ENCODE measurements at regions not wholly inside any gene's neighbourhood (a gene's known extent, or its start where the extent isn't known, plus 50 kb on each side); places are given as distances from the start of the nearest gene placed in this dataset.

DNA sequence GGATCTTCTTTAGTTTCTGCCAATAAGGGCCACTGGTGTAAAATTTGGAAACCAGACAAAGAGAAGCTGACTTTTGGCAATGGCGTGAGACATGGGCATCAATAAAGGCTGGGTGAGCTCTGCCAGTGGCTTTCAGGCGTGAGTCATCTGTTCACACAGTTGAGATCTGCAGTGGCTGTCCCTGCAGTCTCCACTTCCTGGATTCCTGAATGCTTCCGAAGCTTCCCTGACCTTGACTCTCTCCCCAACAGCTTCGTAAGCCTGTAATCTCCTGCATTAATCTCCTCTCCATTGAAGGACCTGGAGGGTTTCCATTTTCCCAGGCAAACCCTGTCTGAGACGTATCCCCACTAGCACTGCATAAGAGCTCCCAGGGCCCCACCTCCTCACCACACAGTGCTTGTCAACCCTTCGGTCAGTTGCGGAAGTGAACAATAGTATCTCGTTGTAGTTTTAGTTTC is 574.7 kb downstream of the TBC1D22A start:
- H3K27me3 ChIP-seq (ENCODE audit: control insufficient read depth in 1 of 2, insufficient read depth in 2 of 2, low read length in 2 of 2): no peaks in the 10 kb centered on the region
- no peak overlapping the region for H3K27ac ChIP-seq (ENCODE audit: low read length)
- no peaks in the 10 kb centered on the region for H3K4me1 ChIP-seq (ENCODE audit: control insufficient read depth, insufficient read depth, low read length)
- H3K36me3 ChIP-seq (ENCODE audit: control insufficient read depth in 2 of 2, insufficient read depth in 2 of 2, low read length in 2 of 2): no peaks in the 10 kb centered on the region
- H3K4me3 ChIP-seq (ENCODE audit: low read length in 2 of 2): no peak overlapping the region
- peaks cover 0 to 8% of the 10 kb centered on the region in 2 donors for H3K9me3 ChIP-seq (ENCODE audit: control insufficient read depth in 2 of 2, low read length in 2 of 2)
- no peak overlapping the region for H3K9ac ChIP-seq (ENCODE audit: low read length in 2 of 2)

DNA sequence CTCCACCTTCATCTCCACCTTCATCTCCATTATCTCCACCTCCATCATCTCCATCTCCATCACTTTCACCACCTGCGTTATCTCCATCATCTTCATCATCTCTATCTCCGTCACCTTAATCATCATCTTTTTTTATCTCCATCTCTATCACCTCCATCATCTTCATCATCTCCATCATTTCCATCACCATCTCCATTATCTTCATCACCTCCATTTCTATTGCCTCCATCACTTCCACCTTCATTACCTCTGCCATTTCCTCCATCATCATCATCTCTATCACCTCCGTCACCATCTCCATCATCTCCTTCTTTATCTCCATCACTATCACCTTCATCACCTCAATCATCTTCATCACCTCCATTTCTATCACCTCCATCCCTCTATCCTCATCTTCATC is 573.5 kb downstream of the TBC1D22A start:
- Histone ChIP-seq H3K27ac (ENCODE audit: low read length) (no peak overlapping the region), H3K4me3 (ENCODE audit: low read length in 2 of 2) (no peak overlapping the region), H3K9ac (ENCODE audit: low read length in 2 of 2) (no peak overlapping the region), H3K36me3 (ENCODE audit: control insufficient read depth in 2 of 2, insufficient read depth in 2 of 2, low read length in 2 of 2) (no peaks in the 10 kb centered on the region), H3K4me1 (ENCODE audit: control insufficient read depth, insufficient read depth, low read length) (no peaks in the 10 kb centered on the region), H3K9me3 (ENCODE audit: control insufficient read depth in 2 of 2, low read length in 2 of 2) (peaks cover 0 to 8% of the 10 kb centered on the region in 2 donors), H3K27me3 (ENCODE audit: control insufficient read depth in 1 of 2, insufficient read depth in 2 of 2, low read length in 2 of 2) (peaks cover 0 to 2% of the 10 kb centered on the region in 2 donors)

DNA sequence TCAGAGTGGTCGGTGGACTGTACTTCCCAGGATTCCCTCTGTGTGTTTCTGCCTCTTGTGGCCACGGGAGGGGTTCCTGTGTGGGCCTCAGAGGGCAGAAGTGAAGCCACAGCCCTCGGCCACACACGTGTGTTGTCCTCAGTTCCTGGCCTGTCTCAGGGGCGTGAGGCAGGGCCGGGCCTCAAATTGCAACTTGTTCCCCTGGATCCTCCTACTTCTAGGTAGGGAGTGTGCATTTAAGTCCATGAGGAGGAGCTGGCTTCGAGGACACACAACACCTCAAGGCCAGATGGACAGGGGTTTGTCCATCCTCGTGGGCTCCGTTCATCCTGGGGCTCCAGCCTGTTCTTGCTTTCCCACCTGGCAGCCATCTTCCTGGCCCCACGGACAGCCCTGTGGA is 573.0 kb downstream of the TBC1D22A start:
- peaks cover 0 to 8% of the 10 kb centered on the region in 2 donors for H3K9me3 ChIP-seq (ENCODE audit: control insufficient read depth in 2 of 2, low read length in 2 of 2)
- no peaks in the 10 kb centered on the region for H3K4me1 ChIP-seq (ENCODE audit: control insufficient read depth, insufficient read depth, low read length)
- no peak overlapping the region for H3K27ac ChIP-seq (ENCODE audit: low read length)
- H3K4me3 ChIP-seq (ENCODE audit: low read length in 2 of 2): no peak overlapping the region
- no peak overlapping the region for H3K9ac ChIP-seq (ENCODE audit: low read length in 2 of 2)
- no peaks in the 10 kb centered on the region for H3K36me3 ChIP-seq (ENCODE audit: control insufficient read depth in 2 of 2, insufficient read depth in 2 of 2, low read length in 2 of 2)
- peaks cover 2 to 3% of the 10 kb centered on the region in 2 donors for H3K27me3 ChIP-seq (ENCODE audit: control insufficient read depth in 1 of 2, insufficient read depth in 2 of 2, low read length in 2 of 2)

DNA sequence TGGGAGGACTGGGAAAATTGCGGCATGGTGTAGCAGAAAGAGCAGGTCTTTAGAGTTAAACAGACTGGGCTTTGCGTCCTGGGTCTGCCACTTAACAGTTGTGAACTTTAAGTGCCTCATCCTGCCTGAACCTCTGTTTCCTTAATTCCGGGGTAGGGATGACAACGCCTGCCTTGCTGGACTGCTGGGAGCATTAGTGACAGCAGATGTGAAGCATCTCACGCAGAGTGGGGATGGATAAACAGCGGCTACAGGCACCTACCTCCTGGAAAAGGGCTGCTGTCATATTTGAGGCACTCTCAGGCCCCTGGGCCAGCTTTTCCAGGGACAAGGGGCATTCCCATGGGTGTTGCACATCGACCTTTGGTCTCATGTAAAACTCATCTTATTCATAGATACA is 572.2 kb downstream of the TBC1D22A start:
- H3K4me1 ChIP-seq (ENCODE audit: control insufficient read depth, insufficient read depth, low read length): no peaks in the 10 kb centered on the region
- H3K27me3 ChIP-seq (ENCODE audit: control insufficient read depth in 1 of 2, insufficient read depth in 2 of 2, low read length in 2 of 2): peaks cover 2 to 8% of the 10 kb centered on the region in 2 donors
- H3K4me3 ChIP-seq (ENCODE audit: low read length in 2 of 2): no peak overlapping the region
- H3K27ac ChIP-seq (ENCODE audit: low read length): no peak overlapping the region
- H3K9ac ChIP-seq (ENCODE audit: low read length in 2 of 2): no peak overlapping the region
- no peaks in the 10 kb centered on the region for H3K36me3 ChIP-seq (ENCODE audit: control insufficient read depth in 2 of 2, insufficient read depth in 2 of 2, low read length in 2 of 2)
- peaks cover 0 to 8% of the 10 kb centered on the region in 2 donors for H3K9me3 ChIP-seq (ENCODE audit: control insufficient read depth in 2 of 2, low read length in 2 of 2)

DNA sequence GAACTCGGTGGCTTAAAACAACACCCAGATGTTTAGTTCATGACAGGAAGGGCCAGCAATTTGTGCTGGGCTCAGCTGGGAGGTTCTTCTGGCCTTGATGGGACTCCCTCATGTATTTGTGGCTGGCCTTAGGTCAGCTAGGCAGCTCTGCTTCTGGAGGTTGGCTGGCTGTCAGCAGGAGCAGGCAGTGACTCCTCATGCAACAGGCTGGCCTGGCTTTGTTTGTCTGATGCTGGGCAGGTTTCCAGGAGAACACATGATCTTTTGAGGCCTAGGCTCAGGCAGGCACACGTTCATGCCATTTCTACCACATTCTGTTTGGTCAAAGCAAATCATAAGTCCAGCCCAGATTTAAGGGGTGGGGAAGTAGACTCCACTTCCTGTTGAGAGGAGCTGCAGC is 571.2 kb downstream of the TBC1D22A start:
- H3K36me3 ChIP-seq (ENCODE audit: control insufficient read depth in 2 of 2, insufficient read depth in 2 of 2, low read length in 2 of 2): no peaks in the 10 kb centered on the region
- no peak overlapping the region for H3K9ac ChIP-seq (ENCODE audit: low read length in 2 of 2)
- no peak overlapping the region for H3K4me3 ChIP-seq (ENCODE audit: low read length in 2 of 2)
- peaks cover 2 to 8% of the 10 kb centered on the region in 2 donors for H3K27me3 ChIP-seq (ENCODE audit: control insufficient read depth in 1 of 2, insufficient read depth in 2 of 2, low read length in 2 of 2)
- H3K4me1 ChIP-seq (ENCODE audit: control insufficient read depth, insufficient read depth, low read length): no peaks in the 10 kb centered on the region
- peaks cover 0 to 8% of the 10 kb centered on the region in 2 donors for H3K9me3 ChIP-seq (ENCODE audit: control insufficient read depth in 2 of 2, low read length in 2 of 2)
- no peak overlapping the region for H3K27ac ChIP-seq (ENCODE audit: low read length)

DNA sequence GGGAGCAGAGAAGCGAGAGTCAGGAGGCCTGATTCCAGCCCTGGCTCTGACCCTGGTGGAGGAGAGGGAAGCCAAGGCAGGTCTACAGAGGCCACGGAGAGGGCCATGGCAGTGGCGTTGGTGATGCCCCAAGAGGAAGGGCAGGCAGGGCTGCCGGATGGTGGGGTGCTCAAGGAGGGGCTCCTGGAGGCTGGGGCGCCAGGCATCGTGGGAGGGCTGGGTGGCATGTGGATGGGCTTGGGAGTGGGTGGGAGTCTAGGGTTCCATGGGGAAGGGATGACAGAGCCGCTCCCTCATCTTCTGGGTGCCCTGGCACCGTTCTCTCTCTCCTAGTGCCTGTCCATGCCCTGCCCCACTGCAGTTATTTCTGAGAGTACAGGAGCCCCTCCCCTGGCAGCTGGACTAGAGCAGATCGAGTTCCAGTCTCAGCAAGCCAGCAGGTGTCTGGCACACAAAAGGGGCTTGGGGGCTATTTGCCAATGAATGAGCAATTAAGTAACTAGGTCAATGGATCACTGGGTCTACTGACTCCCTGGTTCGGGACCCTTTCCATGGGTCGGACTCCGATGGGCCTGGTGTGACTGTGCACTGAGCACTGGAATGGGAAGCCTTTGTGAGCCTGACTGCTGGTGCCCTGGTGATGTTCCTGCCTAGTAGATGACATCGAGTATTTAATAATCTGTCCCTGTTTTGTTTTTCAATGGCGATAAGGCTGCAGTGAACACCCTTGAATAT is 570.0 kb downstream of the TBC1D22A start:
- Histone ChIP-seq H3K9ac (ENCODE audit: low read length in 2 of 2) (no peak overlapping the region), H3K27ac (ENCODE audit: low read length) (no peak overlapping the region), H3K4me3 (ENCODE audit: low read length in 2 of 2) (no peak overlapping the region), H3K4me1 (ENCODE audit: control insufficient read depth, insufficient read depth, low read length) (no peaks in the 10 kb centered on the region), H3K27me3 (ENCODE audit: control insufficient read depth in 1 of 2, insufficient read depth in 2 of 2, low read length in 2 of 2) (peaks cover 2 to 8% of the 10 kb centered on the region in 2 donors), H3K36me3 (ENCODE audit: control insufficient read depth in 2 of 2, insufficient read depth in 2 of 2, low read length in 2 of 2) (no peaks in the 10 kb centered on the region), H3K9me3 (ENCODE audit: control insufficient read depth in 2 of 2, low read length in 2 of 2) (peaks cover 0 to 10% of the 10 kb centered on the region in 2 donors)

DNA sequence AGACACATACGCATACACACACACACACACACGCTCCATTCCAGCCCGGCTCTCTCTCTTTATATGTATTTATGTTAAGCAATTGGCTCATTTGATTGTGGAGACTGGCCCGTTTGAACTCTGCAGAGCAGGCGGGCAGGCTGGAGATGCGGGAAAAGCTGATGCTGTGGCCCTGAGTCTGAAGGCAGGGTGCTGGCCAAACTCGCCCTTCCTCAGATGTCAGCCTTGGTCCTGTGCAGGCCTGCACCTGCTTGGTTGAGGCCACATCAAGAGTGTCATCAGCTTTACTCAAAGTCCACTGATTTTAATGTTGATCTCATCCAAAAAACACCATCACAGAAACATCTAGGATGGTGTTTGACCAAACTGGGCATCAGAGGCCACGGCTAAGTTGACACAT is 569.3 kb downstream of the TBC1D22A start:
- Histone ChIP-seq H3K4me1 (ENCODE audit: control insufficient read depth, insufficient read depth, low read length) (no peaks in the 10 kb centered on the region), H3K9ac (ENCODE audit: low read length in 2 of 2) (no peak overlapping the region), H3K9me3 (ENCODE audit: control insufficient read depth in 2 of 2, low read length in 2 of 2) (peaks cover 0 to 11% of the 10 kb centered on the region in 2 donors), H3K27ac (ENCODE audit: low read length) (no peak overlapping the region), H3K4me3 (ENCODE audit: low read length in 2 of 2) (no peak overlapping the region), H3K36me3 (ENCODE audit: control insufficient read depth in 2 of 2, insufficient read depth in 2 of 2, low read length in 2 of 2) (no peaks in the 10 kb centered on the region), H3K27me3 (ENCODE audit: control insufficient read depth in 1 of 2, insufficient read depth in 2 of 2, low read length in 2 of 2) (peaks cover 2 to 8% of the 10 kb centered on the region in 2 donors)

DNA sequence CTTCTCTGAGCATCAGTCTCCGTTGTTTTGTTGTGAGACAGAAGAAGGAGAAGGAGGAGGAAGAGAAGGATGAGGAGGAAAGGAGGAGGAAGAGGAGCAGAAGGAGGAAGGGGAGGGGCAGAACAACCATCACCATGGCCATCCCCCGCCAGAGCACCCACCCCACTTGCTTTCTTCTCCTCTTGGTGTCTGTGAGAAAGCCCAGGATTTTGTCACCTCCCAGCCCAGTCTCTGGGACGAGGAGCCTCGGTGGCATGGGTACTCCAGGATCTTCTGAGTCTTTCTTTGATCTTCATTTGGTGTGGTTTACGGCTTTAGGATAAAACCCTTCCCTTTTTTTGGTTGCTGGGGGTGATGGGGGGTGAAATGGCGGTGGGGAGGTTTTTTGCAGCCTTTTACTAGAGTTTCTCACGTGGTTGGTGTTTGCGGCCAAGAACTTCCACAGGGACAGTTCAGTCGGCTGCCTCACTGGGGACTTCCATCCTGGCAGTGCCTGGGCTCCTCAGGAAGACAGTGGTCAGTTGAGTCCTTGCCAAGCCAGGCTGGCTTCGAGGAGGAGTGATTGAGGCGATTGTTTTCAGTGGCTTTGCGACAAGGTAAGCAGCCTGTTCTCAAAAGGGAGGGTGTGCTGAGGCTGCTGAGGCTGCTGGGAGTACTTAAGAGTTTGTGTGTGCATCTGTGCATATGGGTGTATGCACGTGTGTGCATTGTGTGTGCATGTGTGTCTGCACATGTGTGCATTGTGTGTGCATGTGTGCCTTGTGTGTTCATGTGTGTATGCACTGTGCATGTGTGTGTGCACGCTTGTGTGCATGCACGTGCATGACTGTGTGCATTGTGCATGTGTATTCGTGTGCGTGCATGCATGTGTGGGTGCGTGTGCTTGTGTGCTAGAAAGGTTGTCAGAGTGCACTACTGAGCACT is 567.5 kb downstream of the TBC1D22A start:
- Histone ChIP-seq H3K9ac (ENCODE audit: low read length in 2 of 2) (no peak overlapping the region), H3K27ac (ENCODE audit: low read length) (no peak overlapping the region), H3K4me3 (ENCODE audit: low read length in 2 of 2) (no peak overlapping the region), H3K36me3 (ENCODE audit: control insufficient read depth in 2 of 2, insufficient read depth in 2 of 2, low read length in 2 of 2) (no peaks in the 10 kb centered on the region), H3K4me1 (ENCODE audit: control insufficient read depth, insufficient read depth, low read length) (no peaks in the 10 kb centered on the region), H3K9me3 (ENCODE audit: control insufficient read depth in 2 of 2, low read length in 2 of 2) (peaks cover 0 to 11% of the 10 kb centered on the region in 2 donors), H3K27me3 (ENCODE audit: control insufficient read depth in 1 of 2, insufficient read depth in 2 of 2, low read length in 2 of 2) (peaks cover 2 to 8% of the 10 kb centered on the region in 2 donors)

DNA sequence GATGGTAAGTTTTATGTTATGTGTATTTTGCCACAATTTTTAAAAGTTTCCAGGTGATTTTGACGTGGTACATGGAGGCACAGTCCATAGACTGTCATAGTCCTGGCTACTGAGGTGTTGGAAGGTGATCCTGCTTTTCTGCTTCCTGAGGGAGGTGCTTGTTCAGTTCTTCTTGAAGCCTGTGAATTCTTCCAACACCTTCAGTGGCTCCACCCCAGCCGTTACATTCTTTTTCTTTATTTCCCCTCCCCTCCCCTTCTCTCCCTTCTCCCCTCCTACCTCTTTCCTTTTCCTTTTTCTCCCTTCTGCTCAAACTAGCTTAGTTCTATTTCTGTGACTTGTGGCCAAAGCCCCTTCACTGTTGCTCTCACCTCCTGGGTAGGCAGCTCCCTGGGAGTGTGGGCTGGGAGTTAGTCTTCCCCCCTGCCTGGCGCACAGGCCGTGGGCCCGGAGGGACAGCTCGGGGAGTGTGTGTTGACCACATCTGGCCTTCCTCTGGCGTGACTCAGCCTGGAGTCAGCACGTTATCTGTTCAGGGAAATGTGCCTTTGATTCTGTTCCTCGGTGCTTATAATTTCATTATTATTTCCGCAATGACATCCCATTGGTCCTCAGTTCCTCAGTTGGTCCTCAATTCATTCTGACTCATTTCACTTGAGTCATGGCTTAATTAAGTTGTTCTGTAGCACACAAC is 566.2 kb downstream of the TBC1D22A start:
- no peaks in the 10 kb centered on the region for H3K4me1 ChIP-seq (ENCODE audit: control insufficient read depth, insufficient read depth, low read length)
- no peaks in the 10 kb centered on the region for H3K36me3 ChIP-seq (ENCODE audit: control insufficient read depth in 2 of 2, insufficient read depth in 2 of 2, low read length in 2 of 2)
- no peak overlapping the region for H3K27ac ChIP-seq (ENCODE audit: low read length)
- H3K27me3 ChIP-seq (ENCODE audit: control insufficient read depth in 1 of 2, insufficient read depth in 2 of 2, low read length in 2 of 2): peaks cover 2 to 8% of the 10 kb centered on the region in 2 donors
- H3K4me3 ChIP-seq (ENCODE audit: low read length in 2 of 2): no peak overlapping the region
- H3K9ac ChIP-seq (ENCODE audit: low read length in 2 of 2): no peak overlapping the region
- H3K9me3 ChIP-seq (ENCODE audit: control insufficient read depth in 2 of 2, low read length in 2 of 2): peaks cover 0 to 13% of the 10 kb centered on the region in 2 donors

DNA sequence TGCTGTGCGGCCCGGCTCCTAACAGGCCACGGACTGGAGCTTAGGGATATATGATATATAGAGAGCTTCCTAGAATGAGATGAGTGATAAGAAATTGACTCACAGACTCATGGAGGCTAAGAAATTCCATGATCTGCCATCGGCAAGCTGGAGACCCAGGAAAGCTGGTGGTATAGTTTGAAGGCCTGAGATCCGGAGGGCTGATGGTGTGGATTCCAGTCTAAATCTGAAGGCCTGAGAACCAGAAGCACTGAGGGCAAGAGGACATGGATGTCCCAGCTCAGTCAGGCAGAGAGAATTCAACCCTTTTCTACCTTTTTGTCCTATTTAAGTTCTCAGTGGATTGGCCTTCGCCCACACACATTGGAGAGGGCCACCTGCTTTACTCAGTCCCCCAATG is 564.8 kb downstream of the TBC1D22A start:
- no peak overlapping the region for H3K27ac ChIP-seq (ENCODE audit: low read length)
- peaks cover 2 to 8% of the 10 kb centered on the region in 2 donors for H3K27me3 ChIP-seq (ENCODE audit: control insufficient read depth in 1 of 2, insufficient read depth in 2 of 2, low read length in 2 of 2)
- peaks cover 0 to 10% of the 10 kb centered on the region in 2 donors for H3K9me3 ChIP-seq (ENCODE audit: control insufficient read depth in 2 of 2, low read length in 2 of 2)
- no peak overlapping the region for H3K4me3 ChIP-seq (ENCODE audit: low read length in 2 of 2)
- H3K4me1 ChIP-seq (ENCODE audit: control insufficient read depth, insufficient read depth, low read length): no peaks in the 10 kb centered on the region
- no peak overlapping the region for H3K9ac ChIP-seq (ENCODE audit: low read length in 2 of 2)
- H3K36me3 ChIP-seq (ENCODE audit: control insufficient read depth in 2 of 2, insufficient read depth in 2 of 2, low read length in 2 of 2): no peaks in the 10 kb centered on the region

Data from stomach smooth muscle (tissue), 2 donors.